ENCODE measurements at regions not wholly inside any gene's neighbourhood (a gene's known extent, or its start where the extent isn't known, plus 50 kb on each side); places are given as distances from the start of the nearest gene placed in this dataset.

GRCh38 chr14:104245723-104246122 lies 107.3 kb downstream of the KIF26A start:
- H3K4me1 Mint-ChIP-seq: no peaks in the 10 kb centered on the region
- H3K4me3 Mint-ChIP-seq: no peak overlapping the region
- DNase-seq: no peak
- ChIA-PET POLR2A (no interaction called here), CTCF (no interaction called here)
- H3K27me3 Mint-ChIP-seq: no peaks in the 10 kb centered on the region
- H3K9me3 Mint-ChIP-seq: peaks cover 3% of the 10 kb centered on the region
- H3K27ac Mint-ChIP-seq: no peak overlapping the region
- H3K36me3 Mint-ChIP-seq (ENCODE audit: low read depth): no peaks in the 10 kb centered on the region

- Mint-ChIP-seq H3K4me1 (no peaks in the 10 kb centered on the region), H3K27ac (no peak overlapping the region), H3K36me3 (ENCODE audit: low read depth) (no peaks in the 10 kb centered on the region), H3K4me3 (no peak overlapping the region), H3K27me3 (no peaks in the 10 kb centered on the region), H3K9me3 (peaks cover 3% of the 10 kb centered on the region)
- no peak for DNase-seq
- ChIA-PET POLR2A (no interaction called here), CTCF (no interaction called here)
Measured at GRCh38 chr14:104246401-104247335, 108.3 kb downstream of the KIF26A start.

DNA sequence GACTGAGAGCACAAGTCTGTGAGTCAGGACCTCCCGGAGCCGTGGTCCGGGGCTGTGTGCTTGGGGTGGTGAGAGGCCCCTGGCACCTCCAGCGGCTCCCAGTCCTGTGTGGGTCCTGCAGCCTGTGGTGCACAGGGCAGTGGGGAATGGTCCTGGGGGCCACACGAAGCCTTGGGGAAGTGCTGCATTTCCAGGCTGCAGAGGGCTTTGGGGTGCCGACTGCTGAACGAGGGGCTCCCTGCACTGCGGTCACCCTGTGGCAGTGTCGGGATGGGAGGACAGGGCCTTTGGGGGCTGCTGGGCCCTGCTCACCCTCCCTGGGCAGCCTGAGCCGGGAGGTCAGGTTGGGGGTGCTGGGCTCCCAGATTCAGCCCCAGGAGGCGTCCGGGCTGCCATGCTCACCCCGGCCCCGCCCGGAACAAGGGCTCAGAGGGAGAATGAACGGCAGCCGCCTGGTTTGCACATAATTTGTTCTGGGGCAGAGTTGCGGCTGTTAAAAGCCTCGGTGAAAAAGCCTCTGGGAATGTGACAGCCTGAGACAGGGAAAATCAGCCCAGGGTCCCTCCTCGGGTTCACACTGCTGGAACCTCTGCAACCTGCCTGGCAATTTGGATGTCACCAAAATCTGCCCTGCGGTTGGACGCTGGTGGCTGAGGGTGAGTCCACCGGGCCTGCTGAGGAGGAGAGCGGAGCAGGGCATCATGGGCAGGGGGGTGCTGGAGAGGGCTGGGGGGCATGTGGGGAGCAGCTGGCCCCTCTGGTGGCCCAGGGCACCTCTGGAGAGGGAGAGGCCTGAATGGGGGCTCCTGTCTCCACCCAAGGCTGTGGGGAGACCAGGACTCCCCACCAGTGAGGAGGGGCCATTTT lies 109.2 kb downstream of the KIF26A start:
- no peaks in the 10 kb centered on the region for H3K36me3 Mint-ChIP-seq (ENCODE audit: low read depth)
- H3K27me3 Mint-ChIP-seq: no peaks in the 10 kb centered on the region
- no peak overlapping the region for H3K27ac Mint-ChIP-seq
- H3K9me3 Mint-ChIP-seq: peaks cover 8% of the 10 kb centered on the region
- POLR2A ChIA-PET: no interaction called here
- no peak overlapping the region for H3K4me3 Mint-ChIP-seq
- H3K4me1 Mint-ChIP-seq: no peaks in the 10 kb centered on the region
- no peak for DNase-seq
- CTCF ChIA-PET: no interaction called here

- no peak overlapping the region for H3K27ac Mint-ChIP-seq
- CTCF ChIA-PET: no interaction called here
- no peaks in the 10 kb centered on the region for H3K36me3 Mint-ChIP-seq (ENCODE audit: low read depth)
- DNase-seq: no peak
- H3K4me3 Mint-ChIP-seq: no peak overlapping the region
- POLR2A ChIA-PET: no interaction called here
- peaks cover 11% of the 10 kb centered on the region for H3K9me3 Mint-ChIP-seq
- H3K4me1 Mint-ChIP-seq: no peaks in the 10 kb centered on the region
- H3K27me3 Mint-ChIP-seq: no peaks in the 10 kb centered on the region
Measured at GRCh38 chr14:104248203-104249055, 110.0 kb downstream of the KIF26A start.

DNA sequence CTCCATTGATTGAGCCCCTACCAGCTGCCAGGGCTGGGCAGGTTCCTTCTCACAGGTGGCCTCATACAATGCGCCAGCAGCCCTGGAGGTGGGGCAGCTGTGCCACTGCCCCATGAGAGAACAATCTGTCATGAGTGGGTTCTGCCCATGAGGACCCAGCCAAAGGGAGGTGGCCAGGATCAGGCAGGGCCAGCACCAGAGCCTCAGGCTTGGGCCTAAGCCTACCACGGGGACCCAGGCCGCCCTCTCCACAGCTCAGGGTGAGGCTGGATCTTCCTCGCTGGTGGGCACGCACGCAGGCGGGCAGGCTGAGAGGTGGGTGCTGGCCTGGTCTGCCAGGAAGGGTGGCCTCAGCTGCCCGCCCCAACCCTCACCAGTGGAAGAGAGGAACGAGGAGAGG lies 110.7 kb downstream of the KIF26A start:
- Mint-ChIP-seq H3K36me3 (ENCODE audit: low read depth) (no peaks in the 10 kb centered on the region), H3K4me1 (no peaks in the 10 kb centered on the region), H3K27me3 (no peaks in the 10 kb centered on the region), H3K4me3 (no peak overlapping the region), H3K27ac (no peak overlapping the region), H3K9me3 (peaks cover 11% of the 10 kb centered on the region)
- ChIA-PET CTCF (no interaction called here), POLR2A (no interaction called here)
- DNase-seq: no peak

DNA sequence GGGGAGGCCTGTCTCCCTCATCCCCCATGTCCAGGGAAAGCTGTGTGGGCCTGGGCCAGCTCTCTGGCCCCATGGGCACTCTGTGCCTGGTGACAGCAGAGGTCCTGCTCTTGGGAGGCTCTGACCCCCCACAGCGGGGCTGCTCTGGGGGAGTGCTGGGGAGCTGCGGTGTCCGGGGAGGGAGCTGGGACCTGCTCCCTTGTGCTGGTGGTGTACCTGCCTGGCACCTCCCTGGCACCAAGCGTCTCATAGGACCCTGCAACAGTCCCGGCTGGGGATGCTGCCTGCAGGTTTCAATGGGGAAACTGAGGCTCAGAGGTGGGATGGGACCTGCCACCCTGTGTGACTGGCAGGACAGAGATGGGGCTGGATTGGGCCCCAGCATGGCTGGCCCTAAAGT lies 111.3 kb downstream of the KIF26A start:
- Mint-ChIP-seq H3K27ac (no peak overlapping the region), H3K36me3 (ENCODE audit: low read depth) (no peaks in the 10 kb centered on the region), H3K9me3 (peaks cover 13% of the 10 kb centered on the region), H3K27me3 (peaks cover 4% of the 10 kb centered on the region), H3K4me1 (no peaks in the 10 kb centered on the region), H3K4me3 (no peak overlapping the region)
- ChIA-PET POLR2A (no interaction called here), CTCF (no interaction called here)
- DNase-seq: peak; percentile 4

DNA sequence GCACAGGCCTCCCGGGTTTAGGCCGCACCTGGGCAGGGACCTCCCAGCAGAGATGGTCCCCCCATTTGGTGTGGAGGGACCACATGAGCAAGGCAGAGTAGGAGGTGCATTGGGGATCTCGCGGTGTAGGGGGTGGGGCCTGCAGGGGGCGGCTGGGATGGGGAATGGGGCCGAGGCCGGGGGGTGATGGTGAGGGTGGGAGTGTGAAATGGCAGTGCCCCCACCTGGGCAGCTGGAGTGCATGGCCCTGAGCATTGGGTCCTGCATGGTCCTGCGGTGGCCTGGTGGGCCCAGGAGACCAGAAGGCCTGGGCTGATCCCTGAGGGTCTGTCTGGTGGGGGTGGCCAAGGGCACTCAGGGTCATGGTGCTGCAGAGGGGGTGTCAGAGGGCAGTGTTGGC lies 111.8 kb downstream of the KIF26A start:
- CTCF ChIA-PET: no interaction called here
- Mint-ChIP-seq H3K4me1 (no peaks in the 10 kb centered on the region), H3K27me3 (peaks cover 4% of the 10 kb centered on the region), H3K36me3 (ENCODE audit: low read depth) (no peaks in the 10 kb centered on the region), H3K27ac (no peak overlapping the region), H3K9me3 (peaks cover 13% of the 10 kb centered on the region), H3K4me3 (no peak overlapping the region)
- POLR2A ChIA-PET: no interaction called here
- peak; percentile 11 for DNase-seq

- H3K27me3 Mint-ChIP-seq: peaks cover 13% of the 10 kb centered on the region
- CTCF ChIA-PET: no interaction called here
- no peak overlapping the region for H3K27ac Mint-ChIP-seq
- peaks cover 13% of the 10 kb centered on the region for H3K9me3 Mint-ChIP-seq
- POLR2A ChIA-PET: no interaction called here
- H3K4me3 Mint-ChIP-seq: no peak overlapping the region
- no peaks in the 10 kb centered on the region for H3K4me1 Mint-ChIP-seq
- H3K36me3 Mint-ChIP-seq (ENCODE audit: low read depth): no peaks in the 10 kb centered on the region
- DNase-seq: peak; percentile 2
Measured at GRCh38 chr14:104252256-104253215, 114.1 kb downstream of the KIF26A start.

GRCh38 chr14:104253223-104253822 lies 114.9 kb downstream of the KIF26A start:
- DNase-seq: no peak

DNA sequence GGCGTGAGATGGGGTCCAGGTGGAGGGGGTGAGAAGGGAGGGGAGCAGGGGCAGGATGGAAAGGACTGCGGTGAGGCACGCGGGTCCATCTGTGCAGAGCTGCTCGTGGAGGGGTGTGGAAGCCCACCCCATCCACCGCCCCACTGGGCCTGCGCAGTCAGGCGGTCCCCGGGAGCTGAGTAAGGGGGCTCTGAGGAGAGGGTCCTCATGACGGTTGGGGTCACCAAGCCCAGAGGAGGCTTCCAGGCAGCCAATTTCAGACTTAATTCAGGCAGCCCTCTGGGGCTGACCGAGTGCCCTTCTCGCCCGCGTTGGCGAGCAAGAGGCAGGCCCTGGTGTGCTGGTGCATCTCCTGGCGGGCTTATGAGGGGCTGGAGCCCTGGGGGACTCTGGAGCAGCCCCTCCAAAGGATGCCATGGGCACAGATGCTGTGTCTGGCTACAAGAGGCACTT lies 115.5 kb downstream of the KIF26A start:
- CTCF ChIA-PET: no interaction called here
- Mint-ChIP-seq H3K4me1 (no peaks in the 10 kb centered on the region), H3K27me3 (peaks cover 21% of the 10 kb centered on the region), H3K27ac (no peak overlapping the region), H3K9me3 (peaks cover 13% of the 10 kb centered on the region), H3K36me3 (ENCODE audit: low read depth) (no peaks in the 10 kb centered on the region), H3K4me3 (no peak overlapping the region)
- POLR2A ChIA-PET: no interaction called here
- DNase-seq: no peak

More at GRCh38 chr14:104253223-104253822, 114.9 kb downstream of the KIF26A start:
- Mint-ChIP-seq H3K4me1 (no peaks in the 10 kb centered on the region), H3K27ac (no peak overlapping the region), H3K27me3 (peaks cover 19% of the 10 kb centered on the region), H3K4me3 (no peak overlapping the region), H3K9me3 (peaks cover 13% of the 10 kb centered on the region), H3K36me3 (ENCODE audit: low read depth) (no peaks in the 10 kb centered on the region)
- POLR2A ChIA-PET: no interaction called here
- CTCF ChIA-PET: no interaction called here

DNA sequence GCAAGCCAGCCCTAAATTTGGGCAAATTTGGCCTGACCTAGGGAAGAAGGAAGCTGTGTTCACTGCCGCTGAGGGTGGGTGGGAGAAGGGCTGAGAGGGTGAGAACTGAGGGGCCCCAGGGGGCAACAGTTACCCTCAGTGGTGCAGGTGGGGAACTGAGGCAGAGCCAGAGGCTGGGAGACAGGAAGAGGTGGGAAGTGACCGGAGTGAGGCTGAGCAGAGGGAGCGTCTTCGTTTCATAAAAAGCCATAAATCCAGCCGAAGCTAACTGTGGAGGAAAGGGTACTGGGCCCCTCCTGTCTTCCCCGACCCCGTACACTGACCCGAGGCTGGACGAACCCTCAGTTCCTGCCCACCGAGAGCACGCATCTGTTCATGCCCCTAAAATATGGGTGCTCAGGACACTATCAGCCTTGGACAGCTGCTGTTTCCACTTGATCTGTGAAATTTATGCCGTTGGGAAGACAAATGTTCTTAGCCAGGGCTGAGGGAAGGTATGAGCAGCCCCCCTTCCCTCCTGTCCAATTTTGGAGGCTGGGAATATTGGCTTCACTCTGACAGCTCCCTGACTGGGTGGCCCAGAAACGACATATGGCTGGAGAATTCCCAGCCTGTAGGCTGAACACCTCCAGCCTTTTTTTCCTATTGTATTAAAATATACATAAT lies 116.5 kb downstream of the KIF26A start:
- Mint-ChIP-seq H3K4me1 (no peaks in the 10 kb centered on the region), H3K27me3 (peaks cover 24% of the 10 kb centered on the region), H3K4me3 (no peak overlapping the region), H3K27ac (no peak overlapping the region), H3K36me3 (ENCODE audit: low read depth) (no peaks in the 10 kb centered on the region), H3K9me3 (peaks cover 13% of the 10 kb centered on the region)
- no peak for DNase-seq
- ChIA-PET POLR2A (no interaction called here), CTCF (no interaction called here)

Measured in activated CD4-positive, alpha-beta memory T cell treated with anti-CD3 and anti-CD28 coated beads, Interleukin-2, amount 10 ng/mL, durations not matched to agents 7 days and 5 days (primary cell).